ENCODE measurements at regions not wholly inside any gene's neighbourhood (a gene's known extent, or its start where the extent isn't known, plus 50 kb on each side); places are given as distances from the start of the nearest gene placed in this dataset.
"Not testable (repeated sequence)": the region's sequence is repeated elsewhere in the genome, so short reads cannot be mapped to it uniquely, and the experiment has no call there.

- no peak for DNase-seq
These were observed 265.8 kb upstream of the MEIS1 start for GRCh38 chr2:66169076-66169475.

DNA sequence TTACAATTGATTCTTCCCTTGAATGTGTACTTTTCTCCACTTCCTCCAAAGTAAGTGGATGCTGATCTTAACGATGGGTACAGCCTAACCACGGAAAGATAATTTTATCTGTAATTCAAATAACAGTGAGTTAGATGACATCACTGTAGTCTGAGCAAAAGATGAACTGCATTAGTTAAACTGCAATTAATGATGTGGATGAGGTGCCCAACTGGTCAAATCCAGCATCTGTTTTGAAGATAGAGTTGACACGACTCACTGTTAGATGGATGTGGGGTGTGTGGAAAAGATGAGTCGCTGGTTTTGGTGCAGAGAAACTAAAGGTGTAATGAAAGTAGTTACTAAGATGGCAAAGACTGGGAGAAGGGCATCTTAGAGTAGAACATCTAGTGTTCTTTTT lies 270.5 kb upstream of the MEIS1 start:
- no peak for DNase-seq

GRCh38 chr2:66156171-66156570 lies 278.8 kb upstream of the MEIS1 start:
- no peak for DNase-seq

DNA sequence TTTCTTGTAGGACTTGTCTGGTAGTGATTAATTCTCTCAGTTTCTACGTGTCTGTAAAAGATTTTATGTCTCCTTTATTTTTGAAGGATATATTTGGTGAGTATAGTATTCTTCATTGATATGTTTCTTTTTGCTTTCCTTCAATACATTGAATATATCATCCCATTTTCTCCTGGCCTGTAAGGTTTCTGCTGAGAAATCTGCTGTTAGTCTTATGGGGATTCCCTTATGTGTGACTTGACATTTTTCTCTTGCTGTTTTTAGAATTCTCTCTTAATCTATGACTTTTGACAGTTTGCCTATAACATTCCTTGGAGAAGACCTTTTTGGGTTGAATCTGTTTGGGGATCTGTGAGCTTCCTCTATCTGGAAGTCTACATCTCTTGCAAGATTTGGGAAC lies 281.0 kb upstream of the MEIS1 start:
- no peak for DNase-seq

GRCh38 chr2:66145490-66145889 lies 289.4 kb upstream of the MEIS1 start:
- DNase-seq, result no peak

- not testable (repeated sequence) for DNase-seq
These were observed 290.6 kb upstream of the MEIS1 start for GRCh38 chr2:66144324-66144723.

GRCh38 chr2:66137606-66138130 lies 297.3 kb upstream of the MEIS1 start:
- no peak for DNase-seq

- no peak for DNase-seq
These were observed 300.7 kb upstream of the MEIS1 start for GRCh38 chr2:66134138-66134701.

DNA sequence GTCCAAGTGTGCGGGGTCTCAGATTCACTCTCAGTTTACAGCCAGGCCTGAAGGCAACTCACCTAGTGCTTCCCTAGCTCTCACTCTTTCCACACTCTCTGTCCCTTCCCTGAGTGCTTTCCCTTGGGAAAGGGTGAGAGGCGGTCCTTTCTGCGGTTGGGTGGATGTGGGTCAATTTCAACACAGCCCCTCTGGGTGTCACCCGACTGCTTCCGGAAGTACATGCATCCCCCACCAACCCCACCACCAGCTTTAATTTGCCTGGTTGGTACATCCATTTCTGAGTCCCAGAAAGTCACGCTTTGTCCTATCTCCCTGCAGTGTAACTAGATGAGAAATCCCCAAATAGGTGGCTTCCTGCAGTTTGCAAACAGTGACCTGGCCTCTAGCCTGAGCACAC lies 307.3 kb upstream of the MEIS1 start:
- no peak for DNase-seq

DNA sequence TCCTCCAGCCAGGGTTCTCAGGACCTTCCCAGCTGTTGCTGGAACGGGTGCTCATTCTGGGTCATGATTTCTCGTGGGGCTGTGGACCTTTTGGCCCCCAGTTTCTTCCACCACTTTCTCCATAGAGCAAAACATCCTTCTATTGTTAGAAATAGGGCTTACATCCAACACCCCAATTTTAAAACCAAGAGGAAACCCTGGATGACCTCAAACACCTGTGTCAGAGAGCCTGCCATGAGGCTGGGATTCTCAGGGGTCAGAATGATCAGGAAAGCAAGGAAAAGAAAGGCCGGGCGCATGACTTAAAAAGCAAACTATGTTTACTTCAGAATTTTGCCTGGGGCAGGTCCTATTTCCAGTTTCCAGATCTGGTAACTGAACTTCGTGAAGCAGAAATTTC lies 307.9 kb upstream of the MEIS1 start:
- no peak for DNase-seq

DNA sequence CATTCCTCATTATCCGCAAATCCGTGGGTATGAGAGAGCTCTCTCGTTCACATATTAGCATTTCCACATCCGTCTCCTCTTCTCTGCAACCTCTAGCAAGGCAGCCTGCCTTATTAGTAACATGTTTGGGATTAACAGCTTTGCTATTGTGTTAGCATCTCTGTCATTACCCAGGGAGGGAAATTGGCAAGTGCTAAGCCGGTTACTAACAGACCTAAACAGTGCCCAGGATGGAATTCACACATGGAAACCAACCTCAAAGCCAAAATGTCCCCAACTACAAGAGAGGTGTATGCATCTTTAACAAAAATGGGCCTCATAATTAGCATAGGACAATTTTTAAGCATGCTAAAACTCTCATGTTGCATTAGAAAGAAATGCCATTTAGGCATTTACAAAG lies 309.0 kb upstream of the MEIS1 start:
- DNase-seq, result no peak

DNA sequence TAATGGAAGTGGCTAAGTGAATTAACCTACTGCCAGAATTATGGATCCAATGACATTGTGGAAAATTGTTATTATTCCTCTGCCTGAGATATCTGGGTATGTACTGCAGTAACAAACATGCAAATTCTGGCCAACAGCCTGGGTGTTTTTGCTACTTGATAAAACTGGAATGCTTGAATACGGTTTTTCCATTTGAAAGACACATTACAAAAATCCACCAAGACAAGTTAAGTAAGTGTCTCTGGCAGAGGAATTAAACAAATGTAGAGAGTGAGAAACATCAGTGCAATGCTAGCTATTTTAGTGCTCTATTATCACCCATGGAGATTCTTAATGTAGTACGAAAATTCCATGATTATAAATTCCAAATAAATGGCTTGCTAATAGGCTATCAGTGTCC lies 312.4 kb upstream of the MEIS1 start:
- DNase-seq, result no peak

DNA sequence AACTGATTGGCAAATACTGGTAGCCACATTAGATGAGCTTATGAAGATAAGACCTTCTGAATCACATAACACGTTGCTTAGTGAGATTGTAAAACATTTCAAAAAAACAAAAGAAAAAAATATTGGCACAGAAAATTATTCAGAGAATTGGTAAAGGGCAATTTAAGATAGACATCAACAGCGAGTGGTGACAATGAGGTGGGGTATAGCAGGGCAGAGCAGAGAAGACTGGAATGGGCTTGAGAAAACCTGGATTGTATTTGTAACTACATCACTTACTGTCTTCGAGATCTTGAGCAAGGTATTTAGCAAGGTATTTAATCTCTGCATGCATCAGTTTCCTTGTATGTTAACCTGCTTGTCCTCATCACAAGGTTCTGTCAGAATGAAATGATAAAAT lies 313.0 kb upstream of the MEIS1 start:
- DNase-seq, result no peak

DNA sequence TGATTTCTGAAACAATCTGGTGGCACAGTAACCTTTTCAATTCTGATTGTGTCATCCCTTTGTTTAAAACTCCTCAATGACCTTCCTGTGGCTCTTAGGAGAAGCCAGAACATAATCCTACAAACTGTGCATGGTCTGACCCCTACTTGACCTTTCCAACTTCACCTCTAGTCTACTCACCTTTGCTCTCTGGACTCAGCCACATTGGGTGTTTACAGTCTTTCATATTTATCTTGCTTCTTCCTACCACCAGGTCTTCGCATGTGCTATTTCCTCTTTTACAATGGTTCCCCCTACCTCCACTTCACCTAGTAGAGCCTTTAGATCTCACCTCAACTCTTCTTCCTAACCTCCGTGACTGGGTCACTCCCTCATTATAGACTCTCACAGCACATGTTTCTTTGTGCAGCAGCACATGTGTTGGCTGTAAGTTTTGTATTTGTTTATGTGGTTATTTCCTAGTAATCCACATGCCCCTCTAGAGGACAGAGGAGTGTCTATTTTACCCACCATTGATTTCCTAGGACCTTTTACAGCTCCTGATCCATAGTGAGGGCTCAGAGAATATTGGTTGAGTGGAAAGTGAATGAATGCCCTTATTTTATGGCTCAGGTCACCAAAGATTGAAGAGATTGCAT lies 320.8 kb upstream of the MEIS1 start:
- no peak for DNase-seq

DNA sequence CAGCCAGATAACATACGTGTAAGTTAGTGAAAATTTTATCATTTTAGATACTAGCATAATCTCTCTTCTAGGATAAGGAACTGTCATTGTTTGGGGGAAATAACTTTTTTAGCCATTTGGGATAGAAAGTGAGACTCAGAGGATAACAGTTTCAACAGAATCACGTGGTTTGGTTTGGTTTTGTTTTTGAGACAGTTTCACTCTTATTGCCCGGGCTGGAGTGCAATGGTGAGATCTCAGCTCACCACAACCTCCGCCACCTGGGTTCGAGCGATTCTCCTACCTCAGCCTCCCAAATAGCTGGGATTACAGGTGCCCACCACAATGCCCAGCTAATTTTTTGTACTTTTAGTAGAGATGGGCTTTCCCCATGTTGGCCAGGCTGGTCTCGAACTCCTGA lies 323.2 kb upstream of the MEIS1 start:
- no peak for DNase-seq

DNA sequence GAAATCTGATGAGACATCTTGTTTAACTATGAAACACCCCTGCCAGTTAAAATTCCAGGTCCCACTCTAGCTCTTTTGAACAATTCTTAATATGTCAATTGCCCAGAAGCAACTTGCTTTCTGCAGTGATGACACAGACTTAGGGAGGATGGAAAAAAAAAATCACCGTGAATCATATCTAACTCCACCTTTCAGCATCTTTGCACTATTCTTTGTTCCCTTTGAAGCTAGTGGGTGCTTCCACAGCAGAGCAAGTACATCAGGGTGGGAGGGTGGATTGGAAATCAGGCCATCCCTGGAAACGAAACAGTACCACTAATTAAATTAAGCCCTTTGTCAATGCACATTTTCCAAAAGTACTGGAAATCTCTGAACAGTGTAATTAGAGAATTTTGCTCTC lies 324.3 kb upstream of the MEIS1 start:
- DNase-seq, result no peak

GRCh38 chr2:66110086-66110485 lies 324.8 kb upstream of the MEIS1 start:
- DNase-seq, result no peak

DNA sequence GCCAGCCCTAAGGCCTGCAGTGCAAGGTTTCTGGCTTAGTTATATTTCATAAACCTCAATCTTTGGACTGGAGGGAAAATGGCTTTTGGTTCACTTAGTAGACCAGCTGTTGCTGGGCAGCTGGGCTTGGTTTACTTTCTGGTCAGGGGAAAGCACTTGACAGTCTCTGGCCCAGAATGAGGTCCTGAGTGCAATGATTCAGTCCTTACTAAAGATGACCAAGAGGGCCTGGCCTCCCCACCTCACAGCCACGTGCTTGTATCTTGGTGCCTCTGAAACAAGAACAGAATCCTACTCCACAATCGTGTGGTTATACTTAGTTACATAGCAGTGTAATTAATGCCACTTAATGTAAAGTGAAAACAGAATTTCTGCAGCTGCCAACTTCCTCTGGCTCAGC lies 325.5 kb upstream of the MEIS1 start:
- DNase-seq, result no peak

- no peak for DNase-seq
These were observed 329.7 kb upstream of the MEIS1 start for GRCh38 chr2:66105066-66105753.

DNA sequence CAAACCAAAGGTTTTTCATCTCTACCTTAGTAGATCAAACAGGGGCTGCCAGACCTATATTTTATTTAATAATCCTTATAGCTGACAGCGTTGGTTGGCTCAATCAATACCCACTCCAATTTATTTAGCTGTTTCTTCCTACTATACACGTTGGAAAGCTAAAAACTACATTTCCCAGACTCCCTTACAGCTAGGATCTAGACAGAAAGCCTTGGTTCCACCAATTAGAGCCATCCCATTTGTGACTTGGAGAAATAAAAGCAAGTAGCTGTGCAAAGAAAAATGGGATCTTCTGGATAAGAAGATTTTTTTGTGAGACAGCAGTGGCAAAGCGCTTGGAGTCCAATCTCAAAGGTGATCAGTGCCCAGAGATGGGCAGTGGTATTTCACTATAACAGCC lies 331.3 kb upstream of the MEIS1 start:
- DNase-seq, result no peak

DNA sequence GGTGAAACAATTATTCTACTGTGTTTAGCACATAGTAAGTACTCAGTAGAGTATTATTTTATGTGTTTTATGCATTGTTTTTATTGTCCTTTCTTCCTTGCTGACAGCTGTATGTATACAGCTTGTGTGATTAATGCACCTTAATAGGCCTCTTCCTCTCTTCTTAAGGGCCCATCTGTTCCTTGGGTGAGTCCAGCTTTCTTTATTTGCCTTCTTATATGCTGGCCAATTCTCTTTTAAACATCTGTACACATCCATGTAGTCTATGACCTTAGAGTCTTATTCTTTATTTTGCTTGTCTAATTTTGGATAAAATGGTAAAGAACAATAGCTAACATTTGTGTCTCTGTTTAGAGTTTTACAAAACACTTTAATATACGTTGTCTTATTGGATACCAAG lies 333.7 kb upstream of the MEIS1 start:
- DNase-seq, result no peak

- no peak for DNase-seq
These were observed 339.0 kb upstream of the MEIS1 start for GRCh38 chr2:66095820-66096345.

DNA sequence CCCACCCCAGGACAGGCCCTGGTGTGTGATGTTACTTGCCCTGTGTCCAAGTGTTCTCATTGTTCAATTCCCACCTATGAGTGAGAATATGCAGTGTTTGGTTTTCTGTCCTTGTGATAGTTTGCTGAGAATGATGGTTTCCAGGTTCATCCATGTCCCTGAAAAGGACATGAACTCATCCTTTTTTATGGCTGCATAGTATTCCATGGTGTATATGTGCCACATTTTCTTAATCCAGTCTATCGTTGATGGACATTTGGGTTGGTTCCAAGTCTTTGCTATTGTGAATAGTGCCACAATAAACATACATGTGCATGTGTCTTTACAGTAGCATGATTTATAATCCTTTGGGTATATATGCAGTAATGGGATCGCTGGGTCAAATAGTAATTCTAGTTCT lies 340.2 kb upstream of the MEIS1 start:
- not testable (repeated sequence) for DNase-seq

DNA sequence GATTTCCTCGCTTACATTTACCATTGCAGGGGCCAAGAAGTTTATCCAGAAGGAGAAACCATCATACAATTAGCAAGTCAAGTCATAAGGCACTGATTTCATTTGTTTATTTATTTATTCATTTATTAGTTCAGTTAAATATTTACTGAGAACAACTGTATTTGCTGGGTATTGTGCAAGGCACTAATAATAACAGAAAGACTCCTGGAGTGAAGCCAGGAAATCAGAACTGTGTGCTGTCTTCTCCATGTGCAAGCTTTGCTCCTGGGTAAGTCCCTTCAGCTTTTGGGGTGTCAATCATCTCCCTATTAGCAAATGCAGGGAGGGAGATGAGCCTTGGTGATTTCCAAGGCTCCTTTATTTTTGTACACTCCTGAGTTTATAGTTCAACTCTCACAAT lies 341.6 kb upstream of the MEIS1 start:
- DNase-seq, result no peak
